ENCODE measurements at regions not wholly inside any gene's neighbourhood (a gene's known extent, or its start where the extent isn't known, plus 50 kb on each side); places are given as distances from the start of the nearest gene placed in this dataset.

DNA sequence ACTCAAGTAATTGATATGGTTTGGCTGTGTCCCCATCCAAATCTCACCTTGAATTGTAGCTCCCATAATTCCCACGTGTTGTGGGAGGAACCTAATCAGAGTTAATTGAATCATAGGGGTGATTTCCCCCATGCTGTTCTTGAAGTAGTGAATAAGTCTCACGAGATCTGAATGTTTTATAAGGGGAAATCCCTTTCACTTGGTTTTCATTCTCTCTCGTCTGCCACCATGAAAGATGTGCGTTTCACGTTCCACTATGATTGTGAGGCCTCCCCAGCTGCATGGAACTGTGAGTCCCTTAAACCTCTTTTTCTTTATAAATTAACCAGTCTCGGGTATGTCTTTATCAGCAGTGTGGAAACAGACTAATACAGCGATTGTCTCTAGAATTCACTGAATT is 135.4 kb downstream of the BACH1 start:
- no peak for FAIRE-seq
- 84% methylated on average over 7 of the region's 7 CpGs; no CpG with 5 or more reads in 1 of the 2 experiments for WGBS, 2 experiments (ENCODE audit: extremely low coverage in 1 of 2, insufficient coverage in 1 of 2, insufficient read length in 1 of 2, insufficient replicate concordance in 2 of 2, low coverage in 1 of 2, low lambda C conversion rate in 2 of 2, missing lambda C conversion rate in 1 of 2)
- H3K9me3 ChIP-seq (ENCODE audit: insufficient read depth in 2 of 2, low read depth in 1 of 2, low read length in 1 of 2), result no peaks in the 10 kb centered on the region

More for the DNA sequence above, 135.4 kb downstream of the BACH1 start:
- Histone ChIP-seq H4K8ac (ENCODE audit: extremely low read depth, insufficient read depth, low read length) (no peak overlapping the region), H3K56ac (replicated peaks; ENCODE audit: insufficient read length, low read depth, low read length) (no peak overlapping the region), H3K18ac (ENCODE audit: extremely low read depth, low read length) (no peak overlapping the region), H3K36me3 (ENCODE audit: control insufficient read depth in 2 of 4, insufficient read depth in 4 of 4, low read length in 3 of 4) (no peaks in the 10 kb centered on the region), H3K23me2 (ENCODE audit: low read depth, low read length) (no peaks in the 10 kb centered on the region), H2AFZ (ENCODE audit: low read length) (no peak overlapping the region), H2BK20ac (ENCODE audit: low read length) (no peak overlapping the region), H3K4me1 (replicated peaks in 1 of 4; ENCODE audit: control insufficient read depth in 3 of 4, insufficient read depth in 4 of 4, low read length in 3 of 4) (peaks cover 0 to 3% (median 0%) of the 10 kb centered on the region in 4 experiments; a peak in 1 of 7 replicates), H3K4me3 (ENCODE audit: extremely low read depth in 1 of 4, insufficient read depth in 2 of 4, low read depth in 3 of 4, low read length in 4 of 4) (no peak overlapping the region), H3K14ac (ENCODE audit: insufficient read length) (no peak overlapping the region), H3K9ac (replicated peaks in 1 of 4; ENCODE audit: extremely low read depth in 1 of 4, low read depth in 3 of 4, low read length in 3 of 4) (no peak overlapping the region), H4K20me1 (replicated peaks in 1 of 2; ENCODE audit: control insufficient read depth in 1 of 2, insufficient read depth in 2 of 2, low read length in 2 of 2) (no peaks in the 10 kb centered on the region), H2BK5ac (ENCODE audit: low read depth, low read length) (no peak overlapping the region), H2BK120ac (replicated peaks; ENCODE audit: low read depth, low read length) (no peak overlapping the region), H4K91ac (replicated peaks; ENCODE audit: insufficient read length, low read length) (no peak overlapping the region), H3K4ac (replicated peaks; ENCODE audit: insufficient read length, low read depth, low read length) (no peak overlapping the region), H3K27me3 (replicated peaks in 1 of 4; ENCODE audit: control insufficient read depth in 3 of 4, extremely low read depth in 1 of 4, insufficient read depth in 3 of 4, low read length in 3 of 4) (no peaks in the 10 kb centered on the region), H4K5ac (ENCODE audit: insufficient read length, low read depth, low read length) (no peak overlapping the region), H2BK12ac (ENCODE audit: low read depth, low read length) (no peak overlapping the region), H3K4me2 (ENCODE audit: insufficient read depth in 1 of 2, low read depth in 2 of 2, low read length in 2 of 2) (no peak overlapping the region), H3K79me2 (ENCODE audit: control insufficient read depth in 1 of 2, insufficient read depth in 2 of 2, low read length in 2 of 2) (no peaks in the 10 kb centered on the region), H3K27ac (ENCODE audit: low read depth, low read length) (no peak overlapping the region), H3K23ac (ENCODE audit: insufficient read length) (no peak overlapping the region), H2BK15ac (ENCODE audit: low read length) (no peak overlapping the region), H2AK5ac (ENCODE audit: low read depth, low read length) (no peak overlapping the region), H3K79me1 (ENCODE audit: low read depth, low read length) (no peaks in the 10 kb centered on the region)
- DNase-seq (ENCODE audit: low read depth in 1 of 2, low spot score in 2 of 2), result no peak
- POLR2A ChIA-PET (ENCODE audit: partially characterized antibody), result no interaction called here
- CTCF ChIA-PET (ENCODE audit: partially characterized antibody), result no interaction called here
- TF ChIP-seq JUN (IDR thresholded peaks at IDR 0.05; ENCODE audit: low read depth, low read length), result no peak
- TF ChIP-seq NANOG (IDR thresholded peaks at IDR 0.05; ENCODE audit: insufficient read depth, low read depth, low read length, poor library complexity, severe bottlenecking), result no peak
- TF ChIP-seq MAX (IDR thresholded peaks at IDR 0.05), result no peak
- TF ChIP-seq EZH2 (IDR thresholded peaks at IDR 0.05; ENCODE audit: low read depth, low read length, severe bottlenecking), result no peak
- no peak for TF ChIP-seq GABPA (IDR thresholded peaks at IDR 0.05; ENCODE audit: borderline replicate concordance, insufficient read depth, low read length)
- TF ChIP-seq, protein P1, sequence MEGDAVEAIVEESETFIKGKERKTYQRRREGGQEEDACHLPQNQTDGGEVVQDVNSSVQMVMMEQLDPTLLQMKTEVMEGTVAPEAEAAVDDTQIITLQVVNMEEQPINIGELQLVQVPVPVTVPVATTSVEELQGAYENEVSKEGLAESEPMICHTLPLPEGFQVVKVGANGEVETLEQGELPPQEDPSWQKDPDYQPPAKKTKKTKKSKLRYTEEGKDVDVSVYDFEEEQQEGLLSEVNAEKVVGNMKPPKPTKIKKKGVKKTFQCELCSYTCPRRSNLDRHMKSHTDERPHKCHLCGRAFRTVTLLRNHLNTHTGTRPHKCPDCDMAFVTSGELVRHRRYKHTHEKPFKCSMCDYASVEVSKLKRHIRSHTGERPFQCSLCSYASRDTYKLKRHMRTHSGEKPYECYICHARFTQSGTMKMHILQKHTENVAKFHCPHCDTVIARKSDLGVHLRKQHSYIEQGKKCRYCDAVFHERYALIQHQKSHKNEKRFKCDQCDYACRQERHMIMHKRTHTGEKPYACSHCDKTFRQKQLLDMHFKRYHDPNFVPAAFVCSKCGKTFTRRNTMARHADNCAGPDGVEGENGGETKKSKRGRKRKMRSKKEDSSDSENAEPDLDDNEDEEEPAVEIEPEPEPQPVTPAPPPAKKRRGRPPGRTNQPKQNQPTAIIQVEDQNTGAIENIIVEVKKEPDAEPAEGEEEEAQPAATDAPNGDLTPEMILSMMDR (IDR thresholded peaks at IDR 0.05; ENCODE audit: control extremely low read depth in 1 of 3, insufficient read depth in 1 of 3, low read depth in 1 of 3, low read length in 3 of 3), result no peak
- no peak for TF ChIP-seq JUND (IDR thresholded peaks at IDR 0.05; ENCODE audit: low read length)
- TF ChIP-seq TBP (IDR thresholded peaks at IDR 0.05; ENCODE audit: low read depth, low read length), result no peak

Measured in H1 (cell line).